Left ventricle myocardium inferior (tissue), 1 donor: ENCODE measurements at regions not wholly inside any gene's neighbourhood (a gene's known extent, or its start where the extent isn't known, plus 50 kb on each side); places are given as distances from the start of the nearest gene placed in this dataset.
A peak's percentile ranks its signal among the peaks of the same experiment; 100 is the strongest.

ENCODE experiments used
- DNase-seq: peaks from one replicate; pipeline ENCODE4 v3.0.0-alpha.2; 2020
- H3K27ac ChIP-seq: fragments of 200-600 bp; replicated peaks from 2 replicates; pipeline ENCODE4 v1.8.0; 2021
- H3K27me3 ChIP-seq: fragments of 200-600 bp; 2 replicates; pipeline ENCODE4 v1.8.0; 2021; ENCODE audit warnings: low read depth
- H3K36me3 ChIP-seq: fragments of 200-600 bp; 2 replicates; pipeline ENCODE4 v1.8.0; 2021
- H3K4me1 ChIP-seq: fragments of 200-600 bp; 2 replicates; pipeline ENCODE4 v1.8.0; 2021
- H3K4me3 ChIP-seq: fragments of 200-600 bp; 2 replicates; pipeline ENCODE4 v1.8.0; 2021; ENCODE audit warnings: mild to moderate bottlenecking, moderate library complexity
- H3K9me3 ChIP-seq: fragments of 200-600 bp; replicated peaks from 2 replicates; pipeline ENCODE4 v1.8.0; 2021
- intact Hi-C: fragments of 100-400 bp; cut with micrococcal nuclease; formaldehyde crosslinking; loops from one replicate; pipeline ENCODE4 v1.11.0; 2022
- TF ChIP-seq, protein P1 (sequence below): fragments of 200-600 bp; IDR thresholded peaks from 2 replicates; pipeline ENCODE4 v1.8.0; 2021; ENCODE audit warnings: antibody characterized with exemption, mild to moderate bottlenecking, borderline replicate concordance
- donor health status: DM: no; HTN: yes; CAD: no; lungs with severe emphysema.

- TF ChIP-seq, protein P1, sequence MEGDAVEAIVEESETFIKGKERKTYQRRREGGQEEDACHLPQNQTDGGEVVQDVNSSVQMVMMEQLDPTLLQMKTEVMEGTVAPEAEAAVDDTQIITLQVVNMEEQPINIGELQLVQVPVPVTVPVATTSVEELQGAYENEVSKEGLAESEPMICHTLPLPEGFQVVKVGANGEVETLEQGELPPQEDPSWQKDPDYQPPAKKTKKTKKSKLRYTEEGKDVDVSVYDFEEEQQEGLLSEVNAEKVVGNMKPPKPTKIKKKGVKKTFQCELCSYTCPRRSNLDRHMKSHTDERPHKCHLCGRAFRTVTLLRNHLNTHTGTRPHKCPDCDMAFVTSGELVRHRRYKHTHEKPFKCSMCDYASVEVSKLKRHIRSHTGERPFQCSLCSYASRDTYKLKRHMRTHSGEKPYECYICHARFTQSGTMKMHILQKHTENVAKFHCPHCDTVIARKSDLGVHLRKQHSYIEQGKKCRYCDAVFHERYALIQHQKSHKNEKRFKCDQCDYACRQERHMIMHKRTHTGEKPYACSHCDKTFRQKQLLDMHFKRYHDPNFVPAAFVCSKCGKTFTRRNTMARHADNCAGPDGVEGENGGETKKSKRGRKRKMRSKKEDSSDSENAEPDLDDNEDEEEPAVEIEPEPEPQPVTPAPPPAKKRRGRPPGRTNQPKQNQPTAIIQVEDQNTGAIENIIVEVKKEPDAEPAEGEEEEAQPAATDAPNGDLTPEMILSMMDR = no peak
These were observed 68.3 kb downstream of the ACKR3 start for GRCh38 chr2:236637686-236638569.

GRCh38 chr2:236638707-236639106, 69.1 kb downstream of the ACKR3 start:
- intact Hi-C loops = no loop called here
- Histone ChIP-seq H3K27me3 (no peaks in the 10 kb centered on the region), H3K4me1 (peaks cover 22% of the 10 kb centered on the region), H3K36me3 (no peaks in the 10 kb centered on the region), H3K9me3 (peaks cover 27% of the 10 kb centered on the region), H3K27ac (no peak overlapping the region), H3K4me3 (no peak overlapping the region)
- TF ChIP-seq, protein P1 = no peak
- DNase-seq = no peak

More at GRCh38 chr2:236637686-236638569, 68.3 kb downstream of the ACKR3 start:
- Histone ChIP-seq H3K4me1 (peaks cover 15% of the 10 kb centered on the region), H3K4me3 (no peak overlapping the region), H3K36me3 (no peaks in the 10 kb centered on the region), H3K9me3 (peaks cover 22% of the 10 kb centered on the region), H3K27me3 (no peaks in the 10 kb centered on the region), H3K27ac (no peak overlapping the region)
- intact Hi-C loops = no loop called here
- no peak for DNase-seq

DNA sequence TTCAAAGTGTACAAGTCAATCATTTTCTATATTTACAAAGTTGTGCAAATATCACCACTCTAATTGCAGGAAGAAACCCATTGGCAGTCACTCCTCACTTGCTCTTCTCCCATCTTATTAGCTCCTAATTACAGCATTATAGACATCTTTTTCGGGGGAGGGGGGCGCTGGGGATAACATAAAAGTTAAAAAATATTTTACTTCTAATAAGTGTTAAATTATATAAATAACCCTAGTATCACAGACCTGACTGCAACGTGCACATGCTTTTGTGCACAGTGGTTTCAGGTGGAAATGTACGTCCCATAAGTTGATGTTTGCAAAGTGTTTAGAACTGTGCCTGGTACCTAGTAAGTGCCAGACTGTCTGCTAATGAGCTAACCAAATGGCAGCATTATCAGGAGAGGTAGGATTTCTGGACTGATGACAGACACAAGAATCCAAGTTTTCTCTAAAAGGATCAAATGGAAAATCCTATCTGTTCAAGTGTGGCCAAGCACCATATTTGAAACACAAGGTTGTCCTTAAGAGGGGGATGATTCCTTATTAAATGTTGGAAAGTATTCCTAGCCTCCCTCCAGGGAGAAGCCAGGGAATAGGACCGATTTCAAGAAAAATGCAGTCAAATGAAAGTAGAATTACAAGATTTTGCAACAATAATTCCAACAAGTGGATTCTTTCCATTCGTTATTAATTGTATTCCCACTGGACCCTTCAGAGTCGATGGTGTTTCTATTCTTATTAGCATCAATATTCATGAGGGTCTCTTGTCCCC, 70.0 kb downstream of the ACKR3 start:
- H3K4me3 ChIP-seq = no peak overlapping the region
- no peak for DNase-seq
- no peaks in the 10 kb centered on the region for H3K27me3 ChIP-seq
- peaks cover 34% of the 10 kb centered on the region for H3K9me3 ChIP-seq
- no peak overlapping the region for H3K27ac ChIP-seq
- intact Hi-C loops = no loop called here
- H3K36me3 ChIP-seq = no peaks in the 10 kb centered on the region
- peaks cover 22% of the 10 kb centered on the region for H3K4me1 ChIP-seq
- TF ChIP-seq, protein P1 = no peak

DNA sequence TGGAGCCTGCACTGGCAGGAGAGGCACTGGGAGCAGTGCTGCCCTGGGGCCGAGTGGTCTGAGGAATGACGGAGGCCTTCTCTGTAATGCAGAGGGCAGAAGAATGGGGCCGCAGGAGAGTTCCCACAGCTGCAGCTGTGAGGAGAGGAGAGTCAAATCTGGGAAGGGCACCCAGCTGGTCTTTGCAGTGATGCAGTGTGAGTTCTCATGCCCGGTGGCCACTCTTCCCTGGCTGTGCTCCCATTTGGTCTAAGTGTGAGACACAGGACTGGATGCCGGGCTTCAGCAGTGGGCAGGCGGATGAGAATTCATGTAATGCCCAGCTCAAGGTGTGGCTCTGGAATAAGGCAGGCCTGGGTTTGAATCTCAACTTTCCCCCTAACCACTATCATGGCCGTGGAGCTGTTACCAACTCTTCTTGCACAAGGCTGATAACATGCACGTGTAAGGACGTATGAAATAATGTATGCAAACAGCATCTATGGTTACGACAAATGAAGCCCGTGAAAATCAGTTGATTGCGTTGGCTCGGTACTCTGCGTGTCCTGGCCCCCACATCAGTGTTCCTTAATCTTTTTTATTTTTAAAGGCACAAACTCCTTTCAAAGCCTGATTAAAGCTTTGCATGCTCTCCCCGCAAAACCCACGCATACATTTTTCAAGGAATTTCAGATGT, 71.6 kb downstream of the ACKR3 start:
- intact Hi-C loops = no loop called here
- Histone ChIP-seq H3K27me3 (no peaks in the 10 kb centered on the region), H3K4me3 (no peak overlapping the region), H3K4me1 (peaks cover 22% of the 10 kb centered on the region), H3K36me3 (no peaks in the 10 kb centered on the region), H3K27ac (peak overlapping the region; percentile 82), H3K9me3 (peaks cover 34% of the 10 kb centered on the region)
- DNase-seq = no peak
- TF ChIP-seq, protein P1 = no peak

- no peaks in the 10 kb centered on the region for H3K36me3 ChIP-seq
- no peak overlapping the region for H3K4me3 ChIP-seq
- no peaks in the 10 kb centered on the region for H3K27me3 ChIP-seq
- H3K4me1 ChIP-seq = peaks cover 22% of the 10 kb centered on the region
- H3K27ac ChIP-seq = peak overlapping the region; percentile 82
- TF ChIP-seq, protein P1 = no peak
- DNase-seq = no peak
- peaks cover 34% of the 10 kb centered on the region for H3K9me3 ChIP-seq
- intact Hi-C loops = no loop called here
These were observed 72.5 kb downstream of the ACKR3 start for GRCh38 chr2:236642125-236642524.
